DOHH2 (cell line): ENCODE measurements at regions not wholly inside any gene's neighbourhood (a gene's known extent, or its start where the extent isn't known, plus 50 kb on each side); places are given as distances from the start of the nearest gene placed in this dataset.

Experiments used
- EZH2phosphoT487 ChIP-seq: fragments of 200-600 bp; sonication (generic); IDR thresholded peaks from 2 replicates; pipeline ENCODE4 v1.6.1; 2017; ENCODE audit warnings: borderline replicate concordance, mild to moderate bottlenecking, antibody characterized with exemption, low read length, moderate library complexity, mixed read lengths
- TF ChIP-seq, protein P1 (sequence below): fragments of 200-600 bp; sonication (generic); IDR thresholded peaks from one replicate; pipeline ENCODE4 v1.5.1; 2014; ENCODE audit warnings: antibody characterized with exemption, mild to moderate bottlenecking, low read depth, low read length; ENCODE audit not compliant: poor library complexity, severe bottlenecking

DNA sequence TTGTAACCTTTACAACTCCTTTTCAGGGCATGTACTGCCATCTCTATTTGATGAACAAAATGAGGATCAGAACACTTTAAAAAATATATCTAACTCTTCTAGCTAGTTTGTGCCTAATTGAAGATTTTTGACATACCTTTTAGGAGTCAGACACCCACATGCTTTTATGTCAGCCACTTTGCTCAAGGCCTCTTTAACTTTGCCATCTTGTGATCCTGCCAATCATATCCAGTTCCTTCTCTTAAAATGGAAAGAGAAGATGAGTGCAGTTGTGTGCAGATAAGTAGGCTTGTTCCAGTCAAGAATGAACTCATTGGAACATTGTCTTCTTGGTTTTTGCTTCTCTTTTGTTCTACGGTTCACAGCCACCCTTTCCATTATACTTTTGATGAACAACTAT lies 425.6 kb upstream of the TNC start:
- TF ChIP-seq, protein P1, sequence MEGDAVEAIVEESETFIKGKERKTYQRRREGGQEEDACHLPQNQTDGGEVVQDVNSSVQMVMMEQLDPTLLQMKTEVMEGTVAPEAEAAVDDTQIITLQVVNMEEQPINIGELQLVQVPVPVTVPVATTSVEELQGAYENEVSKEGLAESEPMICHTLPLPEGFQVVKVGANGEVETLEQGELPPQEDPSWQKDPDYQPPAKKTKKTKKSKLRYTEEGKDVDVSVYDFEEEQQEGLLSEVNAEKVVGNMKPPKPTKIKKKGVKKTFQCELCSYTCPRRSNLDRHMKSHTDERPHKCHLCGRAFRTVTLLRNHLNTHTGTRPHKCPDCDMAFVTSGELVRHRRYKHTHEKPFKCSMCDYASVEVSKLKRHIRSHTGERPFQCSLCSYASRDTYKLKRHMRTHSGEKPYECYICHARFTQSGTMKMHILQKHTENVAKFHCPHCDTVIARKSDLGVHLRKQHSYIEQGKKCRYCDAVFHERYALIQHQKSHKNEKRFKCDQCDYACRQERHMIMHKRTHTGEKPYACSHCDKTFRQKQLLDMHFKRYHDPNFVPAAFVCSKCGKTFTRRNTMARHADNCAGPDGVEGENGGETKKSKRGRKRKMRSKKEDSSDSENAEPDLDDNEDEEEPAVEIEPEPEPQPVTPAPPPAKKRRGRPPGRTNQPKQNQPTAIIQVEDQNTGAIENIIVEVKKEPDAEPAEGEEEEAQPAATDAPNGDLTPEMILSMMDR, result no peak
- TF ChIP-seq EZH2phosphoT487, result no peak
